ENCODE measurements at regions not wholly inside any gene's neighbourhood (a gene's known extent, or its start where the extent isn't known, plus 50 kb on each side); places are given as distances from the start of the nearest gene placed in this dataset.

DNA sequence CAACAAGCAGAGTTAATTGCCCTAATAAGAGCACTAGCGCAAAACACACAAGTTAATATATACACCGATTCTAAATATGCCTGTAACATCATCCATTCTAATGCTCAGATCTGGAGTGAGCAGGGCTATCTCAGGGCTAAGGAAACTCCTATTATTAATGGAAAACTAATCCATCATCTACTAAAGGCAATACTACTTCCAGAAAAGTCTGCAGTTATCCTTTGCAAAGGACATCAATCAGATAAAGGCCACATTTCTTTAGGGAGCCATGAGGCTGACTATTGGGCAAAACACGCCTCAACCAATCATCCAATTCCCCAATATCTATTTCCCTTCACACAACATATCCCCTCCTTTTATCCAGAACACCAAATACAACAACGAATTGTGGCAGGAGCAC is 1032.3 kb upstream of the NUDT12 start:
- ChIA-PET POLR2A (no interaction called here), CTCF (no interaction called here)
- H3K36me3 ChIP-seq (ENCODE audit: control insufficient read depth in 2 of 2, insufficient read depth in 1 of 2, low read length in 2 of 2), result no peaks in the 10 kb centered on the region
- no peak overlapping the region for H3K4me3 ChIP-seq (ENCODE audit: low read depth, low read length)
- H3K4me1 ChIP-seq (ENCODE audit: control insufficient read depth, insufficient read depth, low read length), result no peaks in the 10 kb centered on the region
- no peak overlapping the region for H3K27ac ChIP-seq (ENCODE audit: extremely low read depth, low read depth, low read length)
- TF ChIP-seq SETDB1 (IDR thresholded peaks at IDR 0.05; ENCODE audit: insufficient read length, low read length), result peak; percentile 40
- TF ChIP-seq ZNF311 (tag by site-specific recombination; IDR thresholded peaks at IDR 0.05; ENCODE audit: borderline replicate concordance), result no peak
- peak; percentile 80; the same call in 1 of the 2 replicates for TF ChIP-seq TRIM28 (IDR thresholded peaks at IDR 0.05; ENCODE audit: borderline replicate concordance, low read length)
- H3K9me3 ChIP-seq (ENCODE audit: control insufficient read depth, insufficient read depth, low read depth, low read length), result no peaks in the 10 kb centered on the region

- ChIA-PET POLR2A (no interaction called here), CTCF (no interaction called here)
- Histone ChIP-seq H3K9me3 (ENCODE audit: control insufficient read depth, insufficient read depth, low read depth, low read length) (no peaks in the 10 kb centered on the region), H3K4me1 (ENCODE audit: control insufficient read depth, insufficient read depth, low read length) (no peaks in the 10 kb centered on the region), H3K4me3 (ENCODE audit: low read depth, low read length) (no peak overlapping the region), H3K27ac (ENCODE audit: extremely low read depth, low read depth, low read length) (no peak overlapping the region), H3K36me3 (ENCODE audit: control insufficient read depth in 2 of 2, insufficient read depth in 1 of 2, low read length in 2 of 2) (no peaks in the 10 kb centered on the region)
- TF ChIP-seq ZNF211 (tag by site-specific recombination; IDR thresholded peaks at IDR 0.05; ENCODE audit: low read depth) (no peak), ZBTB8A (tag by site-specific recombination; IDR thresholded peaks at IDR 0.05) (no peak), ZNF596 (tag by site-specific recombination; IDR thresholded peaks at IDR 0.05) (no peak), ZNF544 (tag by site-specific recombination; IDR thresholded peaks at IDR 0.05) (no peak), ZNF302 (tag by site-specific recombination; IDR thresholded peaks at IDR 0.05; ENCODE audit: low read depth) (no peak), ZBTB1 (tag by site-specific recombination; IDR thresholded peaks at IDR 0.05) (no peak), ZXDB (tag by site-specific recombination; IDR thresholded peaks at IDR 0.05) (no peak)
Measured at GRCh38 chr5:104576677-104577076, 1014.1 kb upstream of the NUDT12 start.

DNA sequence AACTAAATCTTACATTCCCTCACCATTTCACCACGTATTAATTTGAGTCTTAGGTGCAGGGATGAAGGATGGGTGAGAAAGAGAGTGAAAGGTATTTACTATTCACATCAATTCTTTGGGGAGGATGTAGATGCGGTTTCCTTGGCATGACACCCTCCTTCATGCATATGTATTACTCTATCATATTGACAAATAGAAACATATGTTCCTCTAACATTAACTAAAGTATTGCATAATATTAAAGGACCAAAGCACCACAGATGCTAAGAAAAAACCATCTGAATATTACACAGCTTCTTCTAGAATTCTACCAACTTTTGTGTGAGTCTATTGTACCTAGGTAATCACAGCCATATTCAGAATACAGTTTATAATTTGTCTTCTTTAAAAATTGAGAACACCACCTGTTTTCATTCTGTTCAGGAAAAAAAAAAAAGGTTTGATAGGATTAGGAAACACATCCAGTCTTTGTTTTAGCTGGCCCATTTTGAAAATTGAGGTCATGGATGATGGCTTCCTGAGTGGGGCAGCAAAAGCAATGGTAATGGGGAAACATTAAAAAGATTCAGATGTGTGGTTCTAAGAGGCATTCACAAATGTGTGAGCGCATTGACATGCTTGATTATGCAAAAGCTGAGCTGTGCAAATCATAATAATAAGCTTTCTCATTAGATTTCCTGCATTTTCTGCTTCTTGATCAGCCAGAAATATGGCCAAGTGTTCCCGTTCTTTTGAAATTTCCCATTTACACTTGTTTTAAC is 1011.5 kb upstream of the NUDT12 start:
- H3K4me3 ChIP-seq (ENCODE audit: low read depth, low read length), result no peak overlapping the region
- POLR2A ChIA-PET, result no interaction called here
- CTCF ChIA-PET, result no interaction called here
- TF ChIP-seq ZNF394 (tag by site-specific recombination; IDR thresholded peaks at IDR 0.05; ENCODE audit: borderline replicate concordance) (no peak), ZNF133 (tag by site-specific recombination; IDR thresholded peaks at IDR 0.05) (no peak), ZNF629 (tag by site-specific recombination; IDR thresholded peaks at IDR 0.05) (no peak)
- H3K27ac ChIP-seq (ENCODE audit: extremely low read depth, low read depth, low read length), result no peak overlapping the region
- no peaks in the 10 kb centered on the region for H3K4me1 ChIP-seq (ENCODE audit: control insufficient read depth, insufficient read depth, low read length)
- H3K9me3 ChIP-seq (ENCODE audit: control insufficient read depth, insufficient read depth, low read depth, low read length), result no peaks in the 10 kb centered on the region
- no peaks in the 10 kb centered on the region for H3K36me3 ChIP-seq (ENCODE audit: control insufficient read depth in 2 of 2, insufficient read depth in 1 of 2, low read length in 2 of 2)

DNA sequence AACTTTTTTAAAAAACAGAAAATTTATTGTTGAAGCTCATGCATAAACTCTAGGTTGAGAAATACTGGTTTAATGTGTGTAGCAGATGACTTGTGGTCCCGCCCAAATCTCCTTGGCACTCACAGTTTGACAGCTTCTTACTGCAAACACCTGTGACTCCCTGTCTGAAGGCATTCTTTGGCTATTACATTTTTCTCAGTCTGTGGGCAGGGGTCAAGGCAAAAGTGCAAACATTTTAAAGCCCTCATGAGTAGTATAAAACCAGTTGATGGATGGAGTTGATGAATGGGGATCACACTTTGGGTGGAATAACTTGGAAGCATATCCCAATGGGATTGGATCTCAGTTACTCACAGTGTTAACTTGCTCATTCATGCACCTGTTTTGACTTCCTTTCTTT is 1007.0 kb upstream of the NUDT12 start:
- H3K36me3 ChIP-seq (ENCODE audit: control insufficient read depth in 2 of 2, insufficient read depth in 1 of 2, low read length in 2 of 2), result no peaks in the 10 kb centered on the region
- no peak overlapping the region for H3K4me3 ChIP-seq (ENCODE audit: low read depth, low read length)
- no peaks in the 10 kb centered on the region for H3K9me3 ChIP-seq (ENCODE audit: control insufficient read depth, insufficient read depth, low read depth, low read length)
- ChIA-PET CTCF (interaction anchor here (0.7 kb wide), 1 partner anchor 157 kb away, joined by 3 read pairs; no protein-coding TSS in a partner anchor), POLR2A (no interaction called here)
- no peaks in the 10 kb centered on the region for H3K4me1 ChIP-seq (ENCODE audit: control insufficient read depth, insufficient read depth, low read length)
- no peak overlapping the region for H3K27ac ChIP-seq (ENCODE audit: extremely low read depth, low read depth, low read length)
- TF ChIP-seq ZBTB6 (tag by site-specific recombination; IDR thresholded peaks at IDR 0.05) (no peak), ZNF169 (tag by site-specific recombination; IDR thresholded peaks at IDR 0.05) (no peak), ZBTB48 (tag by site-specific recombination; IDR thresholded peaks at IDR 0.05) (no peak), ZNF280C (tag by site-specific recombination; IDR thresholded peaks at IDR 0.05) (no peak), ZSCAN5A (tag by site-specific recombination; IDR thresholded peaks at IDR 0.05) (no peak), ZNF660 (tag by site-specific recombination; IDR thresholded peaks at IDR 0.05) (no peak), ZNF792 (tag by site-specific recombination; IDR thresholded peaks at IDR 0.05) (no peak), ZFP37 (tag by site-specific recombination; IDR thresholded peaks at IDR 0.05) (no peak), ZNF19 (tag by site-specific recombination; IDR thresholded peaks at IDR 0.05; ENCODE audit: low read depth) (no peak), ZNF692 (tag by site-specific recombination; IDR thresholded peaks at IDR 0.05) (no peak)

Measured in HEK293 (cell line).